Activated CD4-positive, alpha-beta T cell treated with anti-CD3 and anti-CD28 coated beads, Interleukin-2, amount 10 ng/mL, durations not matched to agents 24 days and 14 days (primary cell): ENCODE measurements at regions not wholly inside any gene's neighbourhood (a gene's known extent, or its start where the extent isn't known, plus 50 kb on each side); places are given as distances from the start of the nearest gene placed in this dataset.
"Not testable (repeated sequence)": the region's sequence is repeated elsewhere in the genome, so short reads cannot be mapped to it uniquely, and the experiment has no call there.

Experiments used
- DNase-seq: peaks from one replicate; pipeline ENCODE4 v3.0.0; 2022
- H3K27ac Mint-ChIP-seq: one replicate; pipeline ENCODE4 v1.8.0; 2022; ENCODE audit warnings: mild to moderate bottlenecking, mixed read lengths
- H3K27me3 Mint-ChIP-seq: one replicate; pipeline ENCODE4 v1.8.0; 2022; ENCODE audit warnings: mixed read lengths
- H3K36me3 Mint-ChIP-seq: one replicate; pipeline ENCODE4 v1.8.0; 2022; ENCODE audit warnings: low read depth, mild to moderate bottlenecking, mixed read lengths
- H3K4me1 Mint-ChIP-seq: one replicate; pipeline ENCODE4 v1.8.0; 2021; ENCODE audit warnings: mixed read lengths
- H3K4me3 Mint-ChIP-seq: one replicate; pipeline ENCODE4 v1.8.0; 2022; ENCODE audit warnings: mild to moderate bottlenecking, moderate library complexity, mixed read lengths
- H3K9me3 Mint-ChIP-seq: one replicate; pipeline ENCODE4 v1.8.0; 2021; ENCODE audit warnings: mixed read lengths
- intact Hi-C: fragments of 100-400 bp; cut with micrococcal nuclease; formaldehyde crosslinking; loops from one replicate; pipeline ENCODE4 v1.15.1; 2023

GRCh38 chr9:81052846-81053245 is 636.5 kb downstream of the TLE1 start:
- Mint-ChIP-seq H3K4me3 (no peak overlapping the region), H3K4me1 (no peaks in the 10 kb centered on the region), H3K27me3 (no peaks in the 10 kb centered on the region), H3K36me3 (no peaks in the 10 kb centered on the region), H3K27ac (no peak overlapping the region), H3K9me3 (no peaks in the 10 kb centered on the region)
- intact Hi-C loops: no loop called here
- DNase-seq: no peak

GRCh38 chr9:81047280-81047679 is 642.1 kb downstream of the TLE1 start:
- no peaks in the 10 kb centered on the region for H3K27me3 Mint-ChIP-seq
- no peak overlapping the region for H3K27ac Mint-ChIP-seq
- no peak for DNase-seq
- H3K9me3 Mint-ChIP-seq: no peaks in the 10 kb centered on the region
- intact Hi-C loops: no loop called here
- no peak overlapping the region for H3K4me3 Mint-ChIP-seq
- no peaks in the 10 kb centered on the region for H3K4me1 Mint-ChIP-seq
- no peaks in the 10 kb centered on the region for H3K36me3 Mint-ChIP-seq

- Mint-ChIP-seq H3K4me3 (no peak overlapping the region), H3K36me3 (no peaks in the 10 kb centered on the region), H3K27ac (no peak overlapping the region), H3K4me1 (no peaks in the 10 kb centered on the region), H3K9me3 (no peaks in the 10 kb centered on the region), H3K27me3 (no peaks in the 10 kb centered on the region)
- intact Hi-C loops: no loop called here
- DNase-seq: no peak
Measured at GRCh38 chr9:81045658-81046057, 643.7 kb downstream of the TLE1 start.

- H3K36me3 Mint-ChIP-seq: no peaks in the 10 kb centered on the region
- H3K27me3 Mint-ChIP-seq: no peaks in the 10 kb centered on the region
- no peaks in the 10 kb centered on the region for H3K9me3 Mint-ChIP-seq
- H3K4me1 Mint-ChIP-seq: no peaks in the 10 kb centered on the region
- H3K4me3 Mint-ChIP-seq: no peak overlapping the region
- H3K27ac Mint-ChIP-seq: no peak overlapping the region
- intact Hi-C loops: no loop called here
- DNase-seq: no peak
Measured at GRCh38 chr9:81037889-81038288, 651.5 kb downstream of the TLE1 start.

GRCh38 chr9:81035601-81036000 is 653.7 kb downstream of the TLE1 start:
- Mint-ChIP-seq H3K4me1 (no peaks in the 10 kb centered on the region), H3K27me3 (no peaks in the 10 kb centered on the region), H3K36me3 (no peaks in the 10 kb centered on the region), H3K9me3 (no peaks in the 10 kb centered on the region), H3K4me3 (no peak overlapping the region), H3K27ac (no peak overlapping the region)
- intact Hi-C loops: no loop called here
- DNase-seq: no peak

GRCh38 chr9:81035171-81035570 is 654.2 kb downstream of the TLE1 start:
- Mint-ChIP-seq H3K9me3 (no peaks in the 10 kb centered on the region), H3K4me1 (no peaks in the 10 kb centered on the region), H3K4me3 (no peak overlapping the region), H3K36me3 (no peaks in the 10 kb centered on the region), H3K27me3 (no peaks in the 10 kb centered on the region), H3K27ac (no peak overlapping the region)
- intact Hi-C loops: no loop called here
- DNase-seq: no peak

GRCh38 chr9:81032831-81033230 is 656.5 kb downstream of the TLE1 start:
- intact Hi-C loops: no loop called here
- no peaks in the 10 kb centered on the region for H3K36me3 Mint-ChIP-seq
- DNase-seq: no peak

GRCh38 chr9:81032030-81032572 is 657.2 kb downstream of the TLE1 start:
- Mint-ChIP-seq H3K9me3 (no peaks in the 10 kb centered on the region), H3K27me3 (no peaks in the 10 kb centered on the region), H3K4me3 (no peak overlapping the region), H3K4me1 (no peaks in the 10 kb centered on the region), H3K27ac (no peak overlapping the region), H3K36me3 (no peaks in the 10 kb centered on the region)
- no peak for DNase-seq
- intact Hi-C loops: no loop called here

More at GRCh38 chr9:81032831-81033230, 656.5 kb downstream of the TLE1 start:
- H3K4me3 Mint-ChIP-seq: no peak overlapping the region
- no peaks in the 10 kb centered on the region for H3K9me3 Mint-ChIP-seq
- no peaks in the 10 kb centered on the region for H3K27me3 Mint-ChIP-seq
- no peak overlapping the region for H3K27ac Mint-ChIP-seq
- H3K4me1 Mint-ChIP-seq: no peaks in the 10 kb centered on the region

- Mint-ChIP-seq H3K36me3 (no peaks in the 10 kb centered on the region), H3K9me3 (no peaks in the 10 kb centered on the region), H3K4me1 (no peaks in the 10 kb centered on the region), H3K4me3 (no peak overlapping the region), H3K27me3 (no peaks in the 10 kb centered on the region), H3K27ac (no peak overlapping the region)
- intact Hi-C loops: no loop called here
- no peak for DNase-seq
Measured at GRCh38 chr9:81031422-81032029, 657.8 kb downstream of the TLE1 start.

GRCh38 chr9:81030027-81030426 is 659.3 kb downstream of the TLE1 start:
- DNase-seq: no peak
- intact Hi-C loops: no loop called here
- Mint-ChIP-seq H3K9me3 (no peaks in the 10 kb centered on the region), H3K27ac (no peak overlapping the region), H3K4me1 (no peaks in the 10 kb centered on the region), H3K27me3 (no peaks in the 10 kb centered on the region), H3K4me3 (no peak overlapping the region), H3K36me3 (no peaks in the 10 kb centered on the region)

- H3K9me3 Mint-ChIP-seq: no peaks in the 10 kb centered on the region
- no peak for DNase-seq
- no peak overlapping the region for H3K4me3 Mint-ChIP-seq
- H3K27me3 Mint-ChIP-seq: no peaks in the 10 kb centered on the region
- intact Hi-C loops: no loop called here
- H3K4me1 Mint-ChIP-seq: no peaks in the 10 kb centered on the region
- H3K27ac Mint-ChIP-seq: no peak overlapping the region
- no peaks in the 10 kb centered on the region for H3K36me3 Mint-ChIP-seq
Measured at GRCh38 chr9:81028504-81028903, 660.8 kb downstream of the TLE1 start.

- H3K4me3 Mint-ChIP-seq: no peak overlapping the region
- H3K27ac Mint-ChIP-seq: no peak overlapping the region
- intact Hi-C loops: no loop called here
- DNase-seq: no peak
- H3K36me3 Mint-ChIP-seq: no peaks in the 10 kb centered on the region
- no peaks in the 10 kb centered on the region for H3K4me1 Mint-ChIP-seq
- H3K9me3 Mint-ChIP-seq: no peaks in the 10 kb centered on the region
- H3K27me3 Mint-ChIP-seq: no peaks in the 10 kb centered on the region
Measured at GRCh38 chr9:81022177-81022576, 667.2 kb downstream of the TLE1 start.

GRCh38 chr9:81014945-81015344 is 674.4 kb downstream of the TLE1 start:
- H3K27me3 Mint-ChIP-seq, H3K4me1 Mint-ChIP-seq, H3K9me3 Mint-ChIP-seq, H3K4me3 Mint-ChIP-seq, H3K27ac Mint-ChIP-seq, H3K36me3 Mint-ChIP-seq, intact Hi-C loops, DNase-seq: not testable (repeated sequence)

GRCh38 chr9:81013191-81013590 is 676.2 kb downstream of the TLE1 start:
- DNase-seq, H3K36me3 Mint-ChIP-seq, H3K27ac Mint-ChIP-seq, H3K9me3 Mint-ChIP-seq, H3K4me3 Mint-ChIP-seq, intact Hi-C loops, H3K27me3 Mint-ChIP-seq, H3K4me1 Mint-ChIP-seq: not testable (repeated sequence)

GRCh38 chr9:81002906-81003305 is 686.4 kb downstream of the TLE1 start:
- H3K4me3 Mint-ChIP-seq: no peak overlapping the region

More at GRCh38 chr9:81002906-81003305, 686.4 kb downstream of the TLE1 start:
- intact Hi-C loops: no loop called here
- peaks cover 2% of the 10 kb centered on the region for H3K27me3 Mint-ChIP-seq
- peaks cover 6% of the 10 kb centered on the region for H3K9me3 Mint-ChIP-seq
- H3K4me1 Mint-ChIP-seq: peaks cover 5% of the 10 kb centered on the region
- H3K36me3 Mint-ChIP-seq: no peaks in the 10 kb centered on the region
- DNase-seq: no peak
- H3K27ac Mint-ChIP-seq: no peak overlapping the region
